GM12878 (cell line): ENCODE measurements at regions not wholly inside any gene's neighbourhood (a gene's known extent, or its start where the extent isn't known, plus 50 kb on each side); places are given as distances from the start of the nearest gene placed in this dataset.

Experiments
- ATF7 ChIP-seq: fragments of 450-650 bp; IDR thresholded peaks from 2 replicates; pipeline ENCODE4 v1.6.1; 2016; ENCODE audit warnings: low read depth, mild to moderate bottlenecking
- BCL3 ChIP-seq: IDR thresholded peaks from 2 replicates; pipeline ENCODE4 v1.6.1; 2011; ENCODE audit warnings: borderline replicate concordance, low read depth, mild to moderate bottlenecking, moderate library complexity, low read length; ENCODE audit not compliant: insufficient read depth, poor library complexity, severe bottlenecking
- ETV6 ChIP-seq, 2 experiments: fragments of 450-650 bp in 1 of 2; IDR thresholded peaks in 1 of 2; conservative IDR thresholded peaks in 1 of 2; 2 replicates each; pipeline ENCODE4 v1.6.1; 2014; ENCODE audit warnings: antibody characterized with exemption in 1 of 2, borderline replicate concordance in 1 of 2, low read depth in 1 of 2, mild to moderate bottlenecking in 1 of 2, moderate library complexity in 1 of 2
- EZH2 ChIP-seq: IDR thresholded peaks from 2 replicates; pipeline ENCODE4 v1.6.1; 2012; ENCODE audit warnings: low read depth, mild to moderate bottlenecking, control low read depth, inconsistent platforms, low read length, borderline replicate concordance; ENCODE audit not compliant: control insufficient read depth
- FOS ChIP-seq: IDR thresholded peaks from 3 replicates; pipeline ENCODE4 v1.6.1; 2011; ENCODE audit warnings: borderline replicate concordance; ENCODE audit not compliant: insufficient read length; ENCODE audit errors: extremely low read depth
- JUND ChIP-seq: IDR thresholded peaks from 2 replicates; pipeline ENCODE4 v1.6.1; 2012; ENCODE audit warnings: low read depth, mild to moderate bottlenecking, low read length, improper control_type of control experiment, moderate library complexity
- PAX8 ChIP-seq: fragments of 450-650 bp; IDR thresholded peaks from 2 replicates; pipeline ENCODE4 v1.6.1; 2017; ENCODE audit warnings: mild to moderate bottlenecking, moderate library complexity
- POLR2AphosphoS5 ChIP-seq: IDR thresholded peaks from 2 replicates; pipeline ENCODE4 v1.6.1; 2011; ENCODE audit warnings: mild to moderate bottlenecking, low read length, inconsistent platforms
- RAD21 ChIP-seq: IDR thresholded peaks from 2 replicates; pipeline ENCODE4 v1.6.1; 2011; ENCODE audit warnings: mild to moderate bottlenecking, low read depth, low read length, moderate library complexity; ENCODE audit not compliant: insufficient read depth
- YBX1 ChIP-seq: fragments of 450-650 bp; IDR thresholded peaks from 2 replicates; pipeline ENCODE4 v1.6.1; 2016; ENCODE audit warnings: antibody characterized with exemption
- TF ChIP-seq, protein P1 (sequence below), 3 experiments: IDR thresholded peaks in 2 of 3; conservative IDR thresholded peaks in 1 of 3; 2 replicates each; pipeline ENCODE4 v1.5.1; 2011; ENCODE audit warnings: low read depth in 3 of 3, low read length in 3 of 3, mild to moderate bottlenecking in 3 of 3, control low read depth in 2 of 3, moderate library complexity in 2 of 3, inconsistent platforms in 1 of 3, mixed read lengths in 1 of 3; ENCODE audit not compliant: control insufficient read depth in 2 of 3, insufficient read depth in 1 of 3; ENCODE audit errors: extremely low read depth in 1 of 3
- TF ChIP-seq, protein P2 (sequence below): IDR thresholded peaks from 2 replicates; pipeline ENCODE4 v1.6.1; 2012; ENCODE audit warnings: low read depth, low read length, improper control_type of control experiment
- TF ChIP-seq, protein P3 (sequence below): IDR thresholded peaks from 2 replicates; pipeline ENCODE4 v1.6.1; 2012; ENCODE audit warnings: low read length, inconsistent platforms

DNA sequence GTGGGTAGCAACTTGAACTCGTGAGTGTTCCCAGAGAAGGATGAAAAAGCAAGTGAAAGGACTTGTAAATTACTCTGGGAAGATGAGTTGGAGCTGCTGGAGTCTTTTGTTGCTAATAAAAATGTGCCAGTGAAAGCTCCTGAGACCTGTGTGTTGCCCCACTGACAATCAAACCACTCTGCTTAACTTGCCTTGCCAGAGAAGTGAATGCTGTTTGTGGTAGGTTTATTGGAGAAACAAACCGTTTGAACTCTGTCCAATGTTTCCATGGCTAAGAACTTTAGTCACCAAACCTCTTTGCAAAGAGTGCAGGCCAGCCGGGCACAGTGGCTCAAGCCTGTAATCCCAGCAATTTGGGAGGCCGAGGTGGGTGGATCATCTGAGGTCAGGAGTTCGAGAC is 586.9 kb downstream of the PCDH7 start:
- TF ChIP-seq BCL3 (no peak), ATF7 (no peak), EZH2 (no peak), YBX1 (no peak), JUND (no peak), RAD21 (no peak), POLR2AphosphoS5 (no peak), ETV6 (conservative IDR thresholded peaks at IDR 0.05 in 1 of 2, IDR thresholded peaks at IDR 0.05 in 1 of 2; ENCODE audit: borderline replicate concordance in 1 of 2, low read depth in 1 of 2) (no peak), FOS (no peak), PAX8 (no peak)
- TF ChIP-seq, protein P1, sequence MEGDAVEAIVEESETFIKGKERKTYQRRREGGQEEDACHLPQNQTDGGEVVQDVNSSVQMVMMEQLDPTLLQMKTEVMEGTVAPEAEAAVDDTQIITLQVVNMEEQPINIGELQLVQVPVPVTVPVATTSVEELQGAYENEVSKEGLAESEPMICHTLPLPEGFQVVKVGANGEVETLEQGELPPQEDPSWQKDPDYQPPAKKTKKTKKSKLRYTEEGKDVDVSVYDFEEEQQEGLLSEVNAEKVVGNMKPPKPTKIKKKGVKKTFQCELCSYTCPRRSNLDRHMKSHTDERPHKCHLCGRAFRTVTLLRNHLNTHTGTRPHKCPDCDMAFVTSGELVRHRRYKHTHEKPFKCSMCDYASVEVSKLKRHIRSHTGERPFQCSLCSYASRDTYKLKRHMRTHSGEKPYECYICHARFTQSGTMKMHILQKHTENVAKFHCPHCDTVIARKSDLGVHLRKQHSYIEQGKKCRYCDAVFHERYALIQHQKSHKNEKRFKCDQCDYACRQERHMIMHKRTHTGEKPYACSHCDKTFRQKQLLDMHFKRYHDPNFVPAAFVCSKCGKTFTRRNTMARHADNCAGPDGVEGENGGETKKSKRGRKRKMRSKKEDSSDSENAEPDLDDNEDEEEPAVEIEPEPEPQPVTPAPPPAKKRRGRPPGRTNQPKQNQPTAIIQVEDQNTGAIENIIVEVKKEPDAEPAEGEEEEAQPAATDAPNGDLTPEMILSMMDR (IDR thresholded peaks at IDR 0.05 in 2 of 3, conservative IDR thresholded peaks at IDR 0.05 in 1 of 3; ENCODE audit: control insufficient read depth in 2 of 3, extremely low read depth in 1 of 3, insufficient read depth in 1 of 3, low read depth in 3 of 3, low read length in 3 of 3): no peak
- TF ChIP-seq, protein P2, sequence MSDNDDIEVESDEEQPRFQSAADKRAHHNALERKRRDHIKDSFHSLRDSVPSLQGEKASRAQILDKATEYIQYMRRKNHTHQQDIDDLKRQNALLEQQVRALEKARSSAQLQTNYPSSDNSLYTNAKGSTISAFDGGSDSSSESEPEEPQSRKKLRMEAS: no peak
- TF ChIP-seq, protein P3, sequence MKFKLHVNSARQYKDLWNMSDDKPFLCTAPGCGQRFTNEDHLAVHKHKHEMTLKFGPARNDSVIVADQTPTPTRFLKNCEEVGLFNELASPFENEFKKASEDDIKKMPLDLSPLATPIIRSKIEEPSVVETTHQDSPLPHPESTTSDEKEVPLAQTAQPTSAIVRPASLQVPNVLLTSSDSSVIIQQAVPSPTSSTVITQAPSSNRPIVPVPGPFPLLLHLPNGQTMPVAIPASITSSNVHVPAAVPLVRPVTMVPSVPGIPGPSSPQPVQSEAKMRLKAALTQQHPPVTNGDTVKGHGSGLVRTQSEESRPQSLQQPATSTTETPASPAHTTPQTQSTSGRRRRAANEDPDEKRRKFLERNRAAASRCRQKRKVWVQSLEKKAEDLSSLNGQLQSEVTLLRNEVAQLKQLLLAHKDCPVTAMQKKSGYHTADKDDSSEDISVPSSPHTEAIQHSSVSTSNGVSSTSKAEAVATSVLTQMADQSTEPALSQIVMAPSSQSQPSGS: no peak
